HEK293 (cell line): ENCODE measurements at regions not wholly inside any gene's neighbourhood (a gene's known extent, or its start where the extent isn't known, plus 50 kb on each side); places are given as distances from the start of the nearest gene placed in this dataset.
A peak's percentile ranks its signal among the peaks of the same experiment; 100 is the strongest.

ENCODE experiments used
- CTCF ChIA-PET: fragments of 350-600 bp; formaldehyde crosslinking; extraction: SDS; loops from one replicate; lab custom pipeline; 2021; ENCODE audit warnings: antibody characterized with exemption; lab: Yijun Ruan, JAX
- POLR2A ChIA-PET: fragments of 300-600 bp; formaldehyde crosslinking; extraction: SDS; loops from one replicate; lab custom pipeline; 2020; ENCODE audit warnings: antibody characterized with exemption, inconsistent platforms; lab: Yijun Ruan, JAX
- H3K27ac ChIP-seq: fragments of 200-500 bp; sonication (Bioruptor generic); 2 replicates; pipeline ENCODE4 v1.5.1; 2014; ENCODE audit warnings: low read depth, low read length, control low read depth, inconsistent platforms; ENCODE audit errors: extremely low read depth
- H3K36me3 ChIP-seq, 2 experiments: fragments of 200-500 bp in 1 of 2; sonication (Bioruptor generic) in 1 of 2; 1 replicate in 1 of 2; 2 replicates in 1 of 2; pipeline ENCODE4 v1.5.1; 2014 to 2017; ENCODE audit warnings: inconsistent platforms in 2 of 2, low read length in 2 of 2; ENCODE audit not compliant: control insufficient read depth in 2 of 2, insufficient read depth in 1 of 2
- H3K4me1 ChIP-seq: fragments of 200-500 bp; sonication (Bioruptor generic); 2 replicates; pipeline ENCODE4 v1.5.1; 2014; ENCODE audit warnings: mild to moderate bottlenecking, low read length, inconsistent platforms; ENCODE audit not compliant: control insufficient read depth, insufficient read depth
- H3K4me3 ChIP-seq: 2 replicates; pipeline ENCODE4 v1.5.1; 2011; ENCODE audit warnings: low read depth, mild to moderate bottlenecking, control low read depth, low read length, moderate library complexity
- H3K9me3 ChIP-seq: fragments of 200-500 bp; sonication (Bioruptor generic); 2 replicates; pipeline ENCODE4 v1.5.1; 2014; ENCODE audit warnings: low read depth, low read length, inconsistent platforms; ENCODE audit not compliant: control insufficient read depth, insufficient read depth
- ATF2 ChIP-seq: fragments of 450-650 bp; formaldehyde crosslinking; IDR thresholded peaks from 2 replicates; pipeline ENCODE4 v1.5.1; 2016; ENCODE audit warnings: missing biosample characterization, missing genetic modification characterization, low read depth
- IKZF3 ChIP-seq: fragments of 450-650 bp; IDR thresholded peaks from 2 replicates; pipeline ENCODE4 v1.5.0; 2018; ENCODE audit warnings: missing biosample characterization, mild to moderate bottlenecking, missing genetic modification characterization, moderate library complexity
- PATZ1 ChIP-seq: fragments of 450-650 bp; formaldehyde crosslinking; IDR thresholded peaks from 2 replicates; pipeline ENCODE4 v1.5.1; 2016; ENCODE audit warnings: missing biosample characterization, missing genetic modification characterization
- SCRT2 ChIP-seq: fragments of 450-650 bp; formaldehyde crosslinking; IDR thresholded peaks from 2 replicates; pipeline ENCODE4 v1.5.1; 2016; ENCODE audit warnings: missing biosample characterization, missing genetic modification characterization
- SETDB1 ChIP-seq: IDR thresholded peaks from one replicate; pipeline ENCODE4 v1.6.1; 2017; ENCODE audit warnings: mild to moderate bottlenecking, low read length, moderate library complexity, mixed read lengths; ENCODE audit not compliant: insufficient read length
- SP3 ChIP-seq: fragments of 450-650 bp; formaldehyde crosslinking; IDR thresholded peaks from 2 replicates; pipeline ENCODE4 v1.5.1; 2016; ENCODE audit warnings: missing biosample characterization, missing genetic modification characterization
- ZFP37 ChIP-seq: fragments of 450-650 bp; formaldehyde crosslinking; IDR thresholded peaks from 2 replicates; pipeline ENCODE4 v1.5.1; 2016; ENCODE audit warnings: missing biosample characterization, missing genetic modification characterization
- ZFP69B ChIP-seq: fragments of 450-650 bp; formaldehyde crosslinking; IDR thresholded peaks from 2 replicates; pipeline ENCODE4 v1.5.1; 2016; ENCODE audit warnings: missing biosample characterization, missing genetic modification characterization
- ZNF112 ChIP-seq: fragments of 450-650 bp; formaldehyde crosslinking; IDR thresholded peaks from 2 replicates; pipeline ENCODE4 v1.5.0; 2017; ENCODE audit warnings: missing biosample characterization, missing genetic modification characterization
- ZNF114 ChIP-seq: fragments of 450-650 bp; formaldehyde crosslinking; IDR thresholded peaks from 2 replicates; pipeline ENCODE4 v1.5.0; 2017; ENCODE audit warnings: missing biosample characterization, missing genetic modification characterization
- ZNF157 ChIP-seq: fragments of 450-650 bp; formaldehyde crosslinking; IDR thresholded peaks from 2 replicates; pipeline ENCODE4 v1.5.1; 2016; ENCODE audit warnings: missing biosample characterization, missing genetic modification characterization
- ZNF169 ChIP-seq: fragments of 450-650 bp; formaldehyde crosslinking; IDR thresholded peaks from 2 replicates; pipeline ENCODE4 v1.5.1; 2016; ENCODE audit warnings: missing biosample characterization, missing genetic modification characterization
- ZNF174 ChIP-seq: fragments of 450-650 bp; formaldehyde crosslinking; IDR thresholded peaks from 2 replicates; pipeline ENCODE4 v1.5.0; 2017; ENCODE audit warnings: missing biosample characterization, mild to moderate bottlenecking, missing genetic modification characterization
- ZNF19 ChIP-seq: fragments of 450-650 bp; formaldehyde crosslinking; IDR thresholded peaks from 2 replicates; pipeline ENCODE4; 2016; ENCODE audit warnings: missing biosample characterization, missing genetic modification characterization, low read depth
- ZNF221 ChIP-seq: fragments of 450-650 bp; formaldehyde crosslinking; IDR thresholded peaks from 2 replicates; pipeline ENCODE4 v1.5.1; 2017; ENCODE audit warnings: missing biosample characterization, missing genetic modification characterization, borderline replicate concordance
- ZNF239 ChIP-seq: fragments of 450-650 bp; formaldehyde crosslinking; IDR thresholded peaks from 2 replicates; pipeline ENCODE4 v1.5.1; 2016; ENCODE audit warnings: missing biosample characterization, missing genetic modification characterization
- ZNF501 ChIP-seq: fragments of 450-650 bp; formaldehyde crosslinking; IDR thresholded peaks from 2 replicates; pipeline ENCODE4 v1.5.1; 2016; ENCODE audit warnings: missing biosample characterization, missing genetic modification characterization
- ZNF529 ChIP-seq: fragments of 450-650 bp; formaldehyde crosslinking; IDR thresholded peaks from 2 replicates; pipeline ENCODE4 v1.5.1; 2017; ENCODE audit warnings: missing genetic modification characterization, missing biosample characterization; ENCODE audit not compliant: insufficient replicate concordance
- ZNF610 ChIP-seq: fragments of 450-650 bp; formaldehyde crosslinking; IDR thresholded peaks from 2 replicates; pipeline ENCODE4 v1.5.1; 2016; ENCODE audit warnings: missing biosample characterization, missing genetic modification characterization, borderline replicate concordance
- ZNF658 ChIP-seq: fragments of 450-650 bp; formaldehyde crosslinking; IDR thresholded peaks from 2 replicates; pipeline ENCODE4; 2016; ENCODE audit warnings: missing biosample characterization, missing genetic modification characterization
- ZNF701 ChIP-seq: fragments of 450-650 bp; formaldehyde crosslinking; IDR thresholded peaks from 2 replicates; pipeline ENCODE4 v1.5.1; 2016; ENCODE audit warnings: missing biosample characterization, missing genetic modification characterization
- ZNF707 ChIP-seq: fragments of 450-650 bp; formaldehyde crosslinking; IDR thresholded peaks from 2 replicates; pipeline ENCODE4 v1.5.1; 2016; ENCODE audit warnings: missing biosample characterization, missing genetic modification characterization
- ZNF776 ChIP-seq: fragments of 450-650 bp; formaldehyde crosslinking; IDR thresholded peaks from 2 replicates; pipeline ENCODE4 v1.5.0; 2017; ENCODE audit warnings: missing biosample characterization, missing genetic modification characterization, borderline replicate concordance
- ZNF777 ChIP-seq: fragments of 450-650 bp; formaldehyde crosslinking; IDR thresholded peaks from 2 replicates; pipeline ENCODE4 v1.5.1; 2017; ENCODE audit warnings: missing biosample characterization, missing genetic modification characterization, borderline replicate concordance
- TF ChIP-seq, protein P1 (sequence below): fragments of 450-650 bp; formaldehyde crosslinking; IDR thresholded peaks from 2 replicates; pipeline ENCODE4 v1.5.1; 2017; ENCODE audit warnings: missing biosample characterization, missing genetic modification characterization
- TF ChIP-seq, protein P2 (sequence below): fragments of 450-650 bp; formaldehyde crosslinking; IDR thresholded peaks from 2 replicates; pipeline ENCODE4 v1.5.1; 2016; ENCODE audit warnings: missing biosample characterization, missing genetic modification characterization

- no peak for TF ChIP-seq ZFP69B (tag by site-specific recombination)
- TF ChIP-seq ZNF239 (tag by site-specific recombination) = no peak
- TF ChIP-seq ZNF777 (tag by site-specific recombination) = no peak
- TF ChIP-seq ZNF174 (tag by site-specific recombination) = no peak
- TF ChIP-seq, protein P1, sequence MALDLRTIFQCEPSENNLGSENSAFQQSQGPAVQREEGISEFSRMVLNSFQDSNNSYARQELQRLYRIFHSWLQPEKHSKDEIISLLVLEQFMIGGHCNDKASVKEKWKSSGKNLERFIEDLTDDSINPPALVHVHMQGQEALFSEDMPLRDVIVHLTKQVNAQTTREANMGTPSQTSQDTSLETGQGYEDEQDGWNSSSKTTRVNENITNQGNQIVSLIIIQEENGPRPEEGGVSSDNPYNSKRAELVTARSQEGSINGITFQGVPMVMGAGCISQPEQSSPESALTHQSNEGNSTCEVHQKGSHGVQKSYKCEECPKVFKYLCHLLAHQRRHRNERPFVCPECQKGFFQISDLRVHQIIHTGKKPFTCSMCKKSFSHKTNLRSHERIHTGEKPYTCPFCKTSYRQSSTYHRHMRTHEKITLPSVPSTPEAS = 0 out of 2 replicates have a peak, but pooled peaks have one; percentile 8
- TF ChIP-seq, protein P2, sequence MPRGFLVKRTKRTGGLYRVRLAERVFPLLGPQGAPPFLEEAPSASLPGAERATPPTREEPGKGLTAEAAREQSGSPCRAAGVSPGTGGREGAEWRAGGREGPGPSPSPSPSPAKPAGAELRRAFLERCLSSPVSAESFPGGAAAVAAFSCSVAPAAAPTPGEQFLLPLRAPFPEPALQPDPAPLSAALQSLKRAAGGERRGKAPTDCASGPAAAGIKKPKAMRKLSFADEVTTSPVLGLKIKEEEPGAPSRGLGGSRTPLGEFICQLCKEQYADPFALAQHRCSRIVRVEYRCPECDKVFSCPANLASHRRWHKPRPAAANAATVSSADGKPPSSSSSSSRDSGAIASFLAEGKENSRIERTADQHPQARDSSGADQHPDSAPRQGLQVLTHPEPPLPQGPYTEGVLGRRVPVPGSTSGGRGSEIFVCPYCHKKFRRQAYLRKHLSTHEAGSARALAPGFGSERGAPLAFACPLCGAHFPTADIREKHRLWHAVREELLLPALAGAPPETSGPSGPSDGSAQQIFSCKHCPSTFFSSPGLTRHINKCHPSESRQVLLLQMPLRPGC (tag by site-specific recombination) = no peak
- TF ChIP-seq ZFP37 (tag by site-specific recombination) = no peak
- TF ChIP-seq ZNF610 = no peak
- no peak for TF ChIP-seq ATF2 (tag by site-specific recombination)
- no peak for TF ChIP-seq ZNF221
These were observed 85.1 kb downstream of the CTH start (continued) for GRCh38 chr1:70496181-70496580.

DNA sequence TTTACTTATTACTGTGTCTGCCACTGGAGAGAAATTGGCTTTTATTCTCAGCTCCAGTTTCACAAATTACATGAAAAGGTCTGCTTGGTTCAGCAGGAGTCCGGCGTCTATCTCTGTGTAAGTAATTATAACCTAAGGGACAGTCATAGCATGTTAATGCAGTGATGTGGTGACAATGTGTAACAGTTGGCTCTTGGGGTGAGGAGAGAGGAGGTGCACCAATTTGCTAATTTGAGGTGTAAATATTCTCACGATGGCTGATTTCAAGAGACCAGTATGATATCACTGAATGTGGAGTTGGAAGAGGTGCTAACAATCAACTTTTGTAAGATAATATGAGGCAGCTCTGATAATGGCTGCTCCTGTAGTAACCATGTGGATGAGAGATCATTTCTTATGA, 86.1 kb downstream of the CTH start:
- peaks cover 9% of the 10 kb centered on the region for H3K4me1 ChIP-seq
- no peaks in the 10 kb centered on the region for H3K9me3 ChIP-seq
- no peaks in the 10 kb centered on the region for H3K36me3 ChIP-seq
- TF ChIP-seq ZNF239 (tag by site-specific recombination) (0 out of 2 replicates have a peak, but pooled peaks have one; percentile 19), ZNF221 (no peak), SCRT2 (tag by site-specific recombination) (peak; percentile 62)
- H3K4me3 ChIP-seq = no peak overlapping the region
- H3K27ac ChIP-seq = no peak overlapping the region
- ChIA-PET POLR2A (no interaction called here), CTCF (interaction anchor here (0.6 to 0.7 kb wide), 2 partner anchors 469 to 1195 kb away, joined by 3 read pairs; no protein-coding TSS in a partner anchor)

GRCh38 chr1:70498666-70499065, 87.6 kb downstream of the CTH start:
- Histone ChIP-seq H3K4me1 (peaks cover 9% of the 10 kb centered on the region), H3K4me3 (no peak overlapping the region), H3K9me3 (no peaks in the 10 kb centered on the region), H3K27ac (no peak overlapping the region), H3K36me3 (no peaks in the 10 kb centered on the region)
- ChIA-PET CTCF (interaction anchor here (0.6 kb wide), 2 partner anchors 10 to 160 kb away, joined by 3 read pairs; no protein-coding TSS in a partner anchor), POLR2A (no interaction called here)
- TF ChIP-seq ZNF707 (tag by site-specific recombination) (no peak), IKZF3 (tag by site-specific recombination) (no peak), ZNF112 (no peak), ZNF658 (no peak), ZNF501 (tag by site-specific recombination) (no peak), ZNF169 (tag by site-specific recombination) (no peak), ZNF157 (no peak)

DNA sequence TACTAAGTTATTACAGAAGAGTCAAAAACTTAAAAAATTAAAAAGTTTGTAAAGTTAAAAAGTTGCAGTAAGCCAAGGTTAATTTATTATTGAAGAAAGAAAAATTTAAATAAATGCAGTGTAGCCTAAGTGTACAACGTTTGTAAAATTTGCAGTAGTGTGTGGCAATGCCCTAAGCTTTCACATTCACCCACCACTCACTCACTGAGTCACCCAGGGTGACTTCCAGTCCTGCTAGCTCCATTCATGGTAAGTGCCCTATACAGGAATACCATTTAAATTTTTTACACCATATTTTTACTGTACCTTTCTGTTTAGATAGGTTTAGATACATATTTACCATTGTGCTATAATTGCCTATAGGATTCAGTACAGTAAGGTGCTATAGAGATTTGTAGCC, 88.6 kb downstream of the CTH start:
- CTCF ChIA-PET = no interaction called here
- H3K27ac ChIP-seq = no peak overlapping the region
- H3K9me3 ChIP-seq = no peaks in the 10 kb centered on the region
- H3K36me3 ChIP-seq = no peaks in the 10 kb centered on the region
- POLR2A ChIA-PET = no interaction called here
- H3K4me1 ChIP-seq = peaks cover 9% of the 10 kb centered on the region
- no peak overlapping the region for H3K4me3 ChIP-seq
- TF ChIP-seq ZNF529 (tag by site-specific recombination) (no peak), ZNF19 (tag by site-specific recombination) (no peak), ZNF701 (tag by site-specific recombination) (no peak), SETDB1 (no peak), PATZ1 (no peak), ZNF776 (no peak), SP3 (tag by site-specific recombination) (no peak), ZNF501 (tag by site-specific recombination) (no peak), ZNF114 (tag by site-specific recombination) (no peak)
